ENCODE measurements at regions not wholly inside any gene's neighbourhood (a gene's known extent, or its start where the extent isn't known, plus 50 kb on each side); places are given as distances from the start of the nearest gene placed in this dataset.

GRCh38 chr1:63128556-63128955, 193.8 kb upstream of the FOXD3 start:
- Histone ChIP-seq H3K4me1 (ENCODE audit: low read length) (peaks cover 12% of the 10 kb centered on the region), H3F3A (ENCODE audit: insufficient read depth, low read length) (no peaks in the 10 kb centered on the region), H3K9ac (ENCODE audit: low read length) (no peak overlapping the region), H3K27ac (ENCODE audit: low read length) (no peak overlapping the region), H3K4me3 (ENCODE audit: low read length) (no peak overlapping the region), H3K79me2 (ENCODE audit: low read length) (no peaks in the 10 kb centered on the region), H3K36me3 (replicated peaks; ENCODE audit: insufficient read depth, low read length) (no peaks in the 10 kb centered on the region), H3K27me3 (replicated peaks; ENCODE audit: insufficient read depth, low read length) (no peaks in the 10 kb centered on the region), H2AFZ (ENCODE audit: low read length) (no peak overlapping the region), H3K4me2 (ENCODE audit: low read depth, low read length) (no peak overlapping the region), H3K9me2 (replicated peaks; ENCODE audit: insufficient read depth, low read length) (no peaks in the 10 kb centered on the region), H3K9me3 (replicated peaks; ENCODE audit: insufficient read depth, low read length) (no peaks in the 10 kb centered on the region), H4K20me1 (ENCODE audit: insufficient read depth, low read length) (no peaks in the 10 kb centered on the region)
- TF ChIP-seq EZH2 (optimal IDR thresholded peaks at IDR 0.05; ENCODE audit: low read depth, low read length) (no peak), EZH2phosphoT487 (IDR thresholded peaks at IDR 0.05; ENCODE audit: low read length) (no peak)
- TF ChIP-seq, protein P1, sequence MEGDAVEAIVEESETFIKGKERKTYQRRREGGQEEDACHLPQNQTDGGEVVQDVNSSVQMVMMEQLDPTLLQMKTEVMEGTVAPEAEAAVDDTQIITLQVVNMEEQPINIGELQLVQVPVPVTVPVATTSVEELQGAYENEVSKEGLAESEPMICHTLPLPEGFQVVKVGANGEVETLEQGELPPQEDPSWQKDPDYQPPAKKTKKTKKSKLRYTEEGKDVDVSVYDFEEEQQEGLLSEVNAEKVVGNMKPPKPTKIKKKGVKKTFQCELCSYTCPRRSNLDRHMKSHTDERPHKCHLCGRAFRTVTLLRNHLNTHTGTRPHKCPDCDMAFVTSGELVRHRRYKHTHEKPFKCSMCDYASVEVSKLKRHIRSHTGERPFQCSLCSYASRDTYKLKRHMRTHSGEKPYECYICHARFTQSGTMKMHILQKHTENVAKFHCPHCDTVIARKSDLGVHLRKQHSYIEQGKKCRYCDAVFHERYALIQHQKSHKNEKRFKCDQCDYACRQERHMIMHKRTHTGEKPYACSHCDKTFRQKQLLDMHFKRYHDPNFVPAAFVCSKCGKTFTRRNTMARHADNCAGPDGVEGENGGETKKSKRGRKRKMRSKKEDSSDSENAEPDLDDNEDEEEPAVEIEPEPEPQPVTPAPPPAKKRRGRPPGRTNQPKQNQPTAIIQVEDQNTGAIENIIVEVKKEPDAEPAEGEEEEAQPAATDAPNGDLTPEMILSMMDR (IDR thresholded peaks at IDR 0.05; ENCODE audit: low read length): no peak
- no peak for DNase-seq

DNA sequence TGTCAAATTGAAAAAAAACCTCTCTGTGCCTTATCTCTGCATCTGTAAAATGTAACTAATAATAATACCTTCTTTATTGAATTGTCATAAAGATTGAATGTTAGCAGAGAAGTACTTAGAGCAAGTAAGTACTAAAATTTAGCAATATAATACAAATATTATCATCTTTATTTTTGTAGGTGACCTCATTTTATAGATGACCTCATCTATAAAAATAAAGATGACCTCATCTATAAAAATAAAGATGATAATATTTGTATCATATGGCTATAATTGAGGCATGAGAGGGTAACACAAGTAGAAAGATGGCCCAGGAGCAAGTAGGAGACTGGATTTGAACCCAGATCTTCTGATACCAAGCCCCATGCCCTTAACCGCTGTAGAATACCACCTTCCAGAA, 193.2 kb upstream of the FOXD3 start:
- Histone ChIP-seq H3K36me3 (replicated peaks; ENCODE audit: insufficient read depth, low read length) (no peaks in the 10 kb centered on the region), H3F3A (ENCODE audit: insufficient read depth, low read length) (no peaks in the 10 kb centered on the region), H3K9ac (ENCODE audit: low read length) (no peak overlapping the region), H3K4me3 (ENCODE audit: low read length) (no peak overlapping the region), H3K9me3 (replicated peaks; ENCODE audit: insufficient read depth, low read length) (no peaks in the 10 kb centered on the region), H2AFZ (ENCODE audit: low read length) (no peak overlapping the region), H3K9me2 (replicated peaks; ENCODE audit: insufficient read depth, low read length) (no peaks in the 10 kb centered on the region), H4K20me1 (ENCODE audit: insufficient read depth, low read length) (no peaks in the 10 kb centered on the region), H3K27ac (ENCODE audit: low read length) (no peak overlapping the region), H3K4me1 (ENCODE audit: low read length) (peaks cover 12% of the 10 kb centered on the region), H3K79me2 (ENCODE audit: low read length) (no peaks in the 10 kb centered on the region), H3K4me2 (ENCODE audit: low read depth, low read length) (no peak overlapping the region), H3K27me3 (replicated peaks; ENCODE audit: insufficient read depth, low read length) (no peaks in the 10 kb centered on the region)
- no peak for TF ChIP-seq EZH2 (optimal IDR thresholded peaks at IDR 0.05; ENCODE audit: low read depth, low read length)
- TF ChIP-seq, protein P1 (IDR thresholded peaks at IDR 0.05; ENCODE audit: low read length): no peak
- no peak for TF ChIP-seq EZH2phosphoT487 (IDR thresholded peaks at IDR 0.05; ENCODE audit: low read length)
- no peak for DNase-seq

DNA sequence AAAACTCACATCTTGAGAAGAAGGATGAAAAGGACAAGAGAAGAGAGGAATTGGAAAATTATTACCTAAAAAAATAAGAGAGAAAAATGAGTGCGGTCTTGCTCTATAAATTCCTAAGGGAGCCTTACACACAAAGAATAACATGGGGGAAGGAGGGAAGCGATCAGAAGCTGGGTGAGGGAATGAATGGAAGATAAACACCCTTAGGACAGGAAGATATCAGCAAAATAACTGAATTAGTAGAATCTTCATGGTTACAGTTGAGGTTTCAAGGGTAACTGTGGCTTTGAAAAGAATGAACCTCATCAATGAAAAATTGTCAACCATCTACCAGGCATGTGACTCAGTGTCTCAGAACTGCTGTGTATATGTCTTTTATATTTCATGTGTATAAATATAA, 192.5 kb upstream of the FOXD3 start:
- Histone ChIP-seq H3F3A (ENCODE audit: insufficient read depth, low read length) (no peaks in the 10 kb centered on the region), H2AFZ (ENCODE audit: low read length) (no peak overlapping the region), H3K4me2 (ENCODE audit: low read depth, low read length) (no peak overlapping the region), H3K79me2 (ENCODE audit: low read length) (no peaks in the 10 kb centered on the region), H4K20me1 (ENCODE audit: insufficient read depth, low read length) (no peaks in the 10 kb centered on the region), H3K4me3 (ENCODE audit: low read length) (no peak overlapping the region), H3K9me3 (replicated peaks; ENCODE audit: insufficient read depth, low read length) (no peaks in the 10 kb centered on the region), H3K9me2 (replicated peaks; ENCODE audit: insufficient read depth, low read length) (no peaks in the 10 kb centered on the region), H3K36me3 (replicated peaks; ENCODE audit: insufficient read depth, low read length) (no peaks in the 10 kb centered on the region), H3K4me1 (ENCODE audit: low read length) (peaks cover 6% of the 10 kb centered on the region), H3K9ac (ENCODE audit: low read length) (no peak overlapping the region), H3K27me3 (replicated peaks; ENCODE audit: insufficient read depth, low read length) (no peaks in the 10 kb centered on the region), H3K27ac (ENCODE audit: low read length) (no peak overlapping the region)
- TF ChIP-seq EZH2phosphoT487 (IDR thresholded peaks at IDR 0.05; ENCODE audit: low read length): no peak
- no peak for TF ChIP-seq EZH2 (optimal IDR thresholded peaks at IDR 0.05; ENCODE audit: low read depth, low read length)
- TF ChIP-seq, protein P1 (IDR thresholded peaks at IDR 0.05; ENCODE audit: low read length): no peak
- DNase-seq: no peak
